ENCODE measurements at regions not wholly inside any gene's neighbourhood (a gene's known extent, or its start where the extent isn't known, plus 50 kb on each side); places are given as distances from the start of the nearest gene placed in this dataset.

- DNase-seq, result no peak
These were observed 163.8 kb upstream of the LMNTD1 start for GRCh38 chr12:25716842-25717241.

- DNase-seq, result no peak
These were observed 164.5 kb upstream of the LMNTD1 start for GRCh38 chr12:25717552-25717951.

- no peak for DNase-seq
These were observed 165.1 kb upstream of the LMNTD1 start for GRCh38 chr12:25718081-25718731.

GRCh38 chr12:25719505-25719904, 166.4 kb upstream of the LMNTD1 start:
- no peak for DNase-seq

- DNase-seq, result peak; percentile 37
These were observed 170.3 kb upstream of the LMNTD1 start for GRCh38 chr12:25723336-25723735.

- DNase-seq, result peak; percentile 78
These were observed 170.9 kb upstream of the LMNTD1 start for GRCh38 chr12:25723921-25724491.

- peak; percentile 67 for DNase-seq
These were observed 172.4 kb upstream of the LMNTD1 start for GRCh38 chr12:25725470-25725869.

- peak; percentile 85 for DNase-seq
These were observed 172.8 kb upstream of the LMNTD1 start for GRCh38 chr12:25725931-25726330.

GRCh38 chr12:25728056-25728595, 175.0 kb upstream of the LMNTD1 start:
- no peak for DNase-seq

GRCh38 chr12:25730489-25731349, 177.6 kb upstream of the LMNTD1 start:
- no peak for DNase-seq

GRCh38 chr12:25733541-25733940, 180.5 kb upstream of the LMNTD1 start:
- no peak for DNase-seq

GRCh38 chr12:25734529-25735180, 181.6 kb upstream of the LMNTD1 start:
- no peak for DNase-seq

- no peak for DNase-seq
These were observed 187.5 kb upstream of the LMNTD1 start for GRCh38 chr12:25740617-25741016.

GRCh38 chr12:25741917-25742316, 188.8 kb upstream of the LMNTD1 start:
- DNase-seq, result no peak

GRCh38 chr12:25743679-25744215, 190.7 kb upstream of the LMNTD1 start:
- DNase-seq, result no peak

- DNase-seq, result no peak
These were observed 191.2 kb upstream of the LMNTD1 start for GRCh38 chr12:25744313-25744712.

GRCh38 chr12:25745281-25745680, 192.2 kb upstream of the LMNTD1 start:
- DNase-seq, result no peak

GRCh38 chr12:25746131-25746530, 193.0 kb upstream of the LMNTD1 start:
- DNase-seq, result no peak

- no peak for DNase-seq
These were observed 199.7 kb upstream of the LMNTD1 start for GRCh38 chr12:25752710-25753309.

GRCh38 chr12:25755136-25755970, 202.3 kb upstream of the LMNTD1 start:
- no peak for DNase-seq

- DNase-seq, result no peak
These were observed 202.6 kb upstream of the RASSF8 start for GRCh38 chr12:25755971-25756260.
